ENCODE measurements at regions not wholly inside any gene's neighbourhood (a gene's known extent, or its start where the extent isn't known, plus 50 kb on each side); places are given as distances from the start of the nearest gene placed in this dataset.
"Not testable (repeated sequence)": the region's sequence is repeated elsewhere in the genome, so short reads cannot be mapped to it uniquely, and the experiment has no call there.

GRCh38 chr6:121549736-121550135 is 114.3 kb downstream of the GJA1 start:
- no peak for DNase-seq

- DNase-seq = no peak
These were observed 115.1 kb downstream of the GJA1 start for GRCh38 chr6:121550491-121551010.

DNA sequence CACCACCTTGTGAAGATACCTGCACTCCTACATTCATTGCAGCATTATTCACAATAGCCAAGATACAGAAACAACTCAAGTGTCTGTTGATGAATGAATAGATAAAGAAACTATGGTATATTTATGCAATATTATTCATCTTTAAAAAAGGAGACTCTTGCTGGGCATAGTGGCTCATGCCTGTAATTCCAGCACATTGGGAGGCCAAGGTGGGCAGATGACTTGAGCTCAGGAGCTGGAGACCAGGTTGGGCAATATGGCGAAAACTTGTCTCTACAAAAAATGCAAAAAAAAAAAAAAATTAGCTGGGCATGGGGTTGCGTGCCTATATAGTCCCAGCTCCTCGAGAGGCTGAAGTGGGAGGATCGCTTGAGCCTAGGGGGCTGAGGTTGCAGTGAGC is 119.8 kb downstream of the GJA1 start:
- no peak for DNase-seq

DNA sequence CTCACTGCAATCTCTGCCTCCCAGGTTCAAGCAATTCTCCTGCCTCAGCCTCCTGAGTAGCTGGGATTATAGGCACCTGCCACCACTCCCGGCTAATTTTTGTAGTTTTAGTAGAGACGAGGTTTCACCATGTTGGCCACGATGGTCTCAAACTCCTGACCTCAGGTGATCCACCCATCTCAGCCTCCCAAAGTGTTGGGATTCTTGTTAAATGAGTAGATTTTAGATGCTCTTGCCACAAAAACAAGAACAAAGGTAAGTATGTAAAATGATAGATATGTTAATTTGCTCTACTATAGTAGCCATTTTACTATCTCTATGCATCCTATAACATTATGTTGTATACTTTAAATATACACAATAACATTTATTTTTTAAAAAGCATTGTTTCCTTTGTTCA is 120.7 kb downstream of the GJA1 start:
- DNase-seq = not testable (repeated sequence)

- DNase-seq = no peak
These were observed 121.9 kb downstream of the GJA1 start for GRCh38 chr6:121557146-121557940.

DNA sequence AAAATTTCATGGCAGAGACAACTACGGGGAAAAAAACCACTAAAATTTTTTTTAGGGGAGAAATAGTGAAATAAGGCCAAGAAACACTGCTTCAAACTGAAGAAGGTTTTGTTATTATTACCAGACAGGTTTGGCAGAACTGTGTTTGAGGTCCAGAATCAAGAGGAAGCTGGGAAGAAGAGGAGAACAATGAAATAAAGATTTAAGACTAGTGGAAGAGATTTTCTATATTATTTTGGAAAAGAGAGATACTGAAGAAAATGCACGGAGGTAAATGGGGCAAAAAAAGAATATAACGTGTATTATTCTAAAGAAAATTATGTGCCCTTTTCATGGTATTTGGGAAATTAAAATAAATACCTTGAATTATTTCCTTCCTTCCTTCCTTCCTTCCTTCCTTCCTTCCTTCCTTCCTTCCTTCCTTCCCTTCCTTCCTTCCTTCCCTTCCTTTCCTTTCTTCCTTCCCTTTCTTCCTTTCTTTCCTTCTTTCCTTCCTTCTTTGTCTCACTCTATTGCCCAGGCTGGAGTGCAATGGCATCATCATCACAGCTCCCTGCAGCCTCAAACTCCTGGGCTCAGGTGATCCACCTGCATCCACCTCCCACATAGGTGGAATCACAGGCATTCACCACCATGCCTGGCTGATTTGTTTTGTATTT is 124.3 kb downstream of the GJA1 start:
- DNase-seq = no peak

- DNase-seq = no peak
These were observed 125.0 kb downstream of the GJA1 start for GRCh38 chr6:121560476-121560875.

- no peak for DNase-seq
These were observed 127.8 kb downstream of the GJA1 start for GRCh38 chr6:121563286-121563685.

DNA sequence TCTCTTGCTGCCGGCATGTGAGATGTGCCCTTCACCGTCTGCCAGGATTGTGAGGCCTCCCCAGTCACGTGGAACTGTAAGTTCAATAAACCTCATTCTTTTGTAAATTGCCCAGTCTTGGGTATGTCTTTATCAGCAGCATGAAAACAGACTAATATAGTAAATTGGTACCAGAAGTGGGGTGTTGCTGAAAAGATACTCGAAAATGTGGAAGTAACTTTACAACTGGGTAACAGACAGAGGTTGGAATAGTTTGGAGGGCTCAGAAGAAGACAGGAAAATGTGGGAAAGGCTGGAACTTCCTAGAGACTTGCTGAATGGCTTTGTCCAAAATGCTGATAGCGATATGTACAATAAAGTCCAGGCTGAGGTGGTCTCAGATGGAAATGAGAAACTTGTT is 129.1 kb downstream of the GJA1 start:
- not testable (repeated sequence) for DNase-seq

DNA sequence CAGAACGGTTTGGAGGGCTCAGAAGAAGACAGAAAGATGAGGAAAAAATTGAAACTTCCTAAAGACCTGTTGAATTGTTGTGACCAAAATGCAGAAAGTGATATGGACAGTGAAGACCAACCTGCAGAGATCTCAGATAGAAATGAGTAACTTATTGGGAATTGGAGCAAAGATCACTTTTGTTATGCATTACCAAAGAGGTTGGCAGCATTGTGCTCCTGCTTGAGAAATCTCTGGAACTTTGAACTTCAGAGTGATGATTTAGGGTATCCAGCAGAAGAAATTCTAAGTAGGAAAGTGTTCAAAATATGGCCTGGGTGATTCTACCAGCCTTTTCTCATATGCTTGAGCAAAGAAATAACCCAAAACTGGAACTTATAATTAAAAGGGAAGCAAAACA is 136.0 kb downstream of the GJA1 start:
- DNase-seq = no peak

- no peak for DNase-seq
These were observed 138.0 kb downstream of the GJA1 start for GRCh38 chr6:121573481-121573880.

DNA sequence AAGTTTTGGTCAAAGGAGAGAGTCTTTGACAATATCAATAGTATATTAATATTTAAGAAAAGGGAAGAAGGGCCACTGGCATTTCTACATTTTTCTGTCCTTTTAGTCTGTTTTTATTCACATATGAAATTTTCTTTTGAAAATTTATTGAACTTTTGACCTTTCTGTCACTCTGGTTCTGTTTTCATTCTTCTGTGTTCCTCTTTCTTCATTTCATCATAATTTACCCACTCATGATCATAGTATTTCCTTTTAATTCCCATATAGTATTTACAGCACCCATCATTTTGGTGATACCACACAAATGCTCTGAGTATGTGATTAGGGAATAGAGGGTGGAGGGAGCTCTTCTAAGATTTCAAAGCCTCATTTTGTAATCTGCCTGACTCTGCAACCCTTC is 142.8 kb downstream of the GJA1 start:
- no peak for DNase-seq

- DNase-seq = no peak
These were observed 144.0 kb downstream of the GJA1 start for GRCh38 chr6:121579478-121579877.

DNA sequence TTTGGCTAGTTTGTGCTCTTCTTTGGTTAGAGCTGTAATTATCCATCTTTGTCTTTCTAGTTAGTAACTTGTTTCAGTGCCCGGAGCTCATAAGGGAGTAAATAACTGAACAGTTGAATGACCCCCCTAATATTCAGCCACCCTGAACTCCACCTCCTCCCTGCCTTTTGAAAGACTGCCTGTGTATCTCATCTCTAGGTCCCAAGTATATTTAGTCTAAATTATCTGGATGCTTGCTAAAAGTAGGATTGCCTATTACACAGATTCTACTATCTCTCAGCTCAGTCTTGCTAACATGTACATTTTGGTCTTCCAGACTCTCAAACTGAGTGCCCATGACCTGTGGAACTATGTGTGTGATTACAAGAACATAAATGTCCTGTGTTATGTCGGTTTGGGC is 145.9 kb downstream of the GJA1 start:
- no peak for DNase-seq

DNA sequence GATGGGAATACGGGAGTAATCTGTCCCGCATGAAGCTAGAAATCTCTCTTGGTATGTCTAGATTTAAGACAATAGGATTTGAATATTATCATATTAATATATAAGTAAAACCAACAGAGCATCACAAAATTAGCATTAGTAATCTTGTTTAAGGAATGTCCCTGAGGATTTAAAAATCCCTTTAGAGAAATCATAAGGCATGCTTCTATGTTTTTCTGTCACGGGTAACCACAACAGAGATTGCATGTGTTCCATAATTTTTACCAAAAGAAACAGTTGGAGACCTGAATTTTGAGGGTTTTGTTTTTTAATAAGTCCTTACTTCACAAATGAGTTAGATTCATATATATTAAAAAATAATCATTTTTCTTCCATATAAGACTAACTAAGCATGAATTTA is 146.8 kb downstream of the GJA1 start:
- DNase-seq = no peak

DNA sequence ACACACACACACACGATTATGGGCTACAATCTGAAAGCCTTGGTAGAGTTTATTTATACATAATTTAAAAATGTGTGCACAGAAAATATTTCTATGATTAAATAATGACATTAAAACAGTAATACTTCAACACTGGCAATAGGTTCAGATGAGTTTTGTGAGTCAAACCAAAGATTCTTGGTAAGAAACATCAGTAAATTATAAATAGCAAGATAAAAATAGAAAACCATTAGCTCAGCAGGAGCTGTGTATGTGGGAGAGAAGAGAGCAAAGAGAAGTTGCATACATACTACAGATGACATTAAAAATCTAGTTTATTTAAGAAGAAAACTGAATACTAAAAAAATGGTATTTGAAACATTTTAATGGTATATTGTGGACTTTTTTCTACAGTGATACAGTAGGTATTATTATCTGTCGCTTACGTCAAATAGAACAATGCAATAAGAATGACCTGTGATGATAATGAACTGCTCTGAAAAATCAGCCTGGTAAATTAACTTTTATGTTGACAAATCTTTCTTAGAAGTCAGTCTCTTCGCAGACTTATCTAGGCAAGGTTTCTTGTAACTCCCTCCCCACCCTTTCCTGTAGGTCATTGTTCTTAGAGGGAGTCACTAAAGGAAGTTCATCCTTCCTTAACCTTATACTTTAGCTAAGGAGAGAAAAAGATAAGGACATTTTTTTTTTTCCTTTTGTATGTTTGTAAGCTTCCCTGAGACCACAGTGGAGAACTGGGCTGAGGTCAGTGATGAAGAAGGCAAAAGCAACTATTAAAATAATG is 149.3 kb downstream of the GJA1 start:
- no peak for DNase-seq

GRCh38 chr6:121590438-121590837 is 155.0 kb downstream of the GJA1 start:
- DNase-seq = no peak

- no peak for DNase-seq
These were observed 155.5 kb downstream of the GJA1 start for GRCh38 chr6:121590916-121591315.

GRCh38 chr6:121592261-121592935 is 157.0 kb downstream of the GJA1 start:
- no peak for DNase-seq

- peak; percentile 35 to 76 for DNase-seq
These were observed 157.7 kb downstream of the GJA1 start for GRCh38 chr6:121593011-121593641.

DNA sequence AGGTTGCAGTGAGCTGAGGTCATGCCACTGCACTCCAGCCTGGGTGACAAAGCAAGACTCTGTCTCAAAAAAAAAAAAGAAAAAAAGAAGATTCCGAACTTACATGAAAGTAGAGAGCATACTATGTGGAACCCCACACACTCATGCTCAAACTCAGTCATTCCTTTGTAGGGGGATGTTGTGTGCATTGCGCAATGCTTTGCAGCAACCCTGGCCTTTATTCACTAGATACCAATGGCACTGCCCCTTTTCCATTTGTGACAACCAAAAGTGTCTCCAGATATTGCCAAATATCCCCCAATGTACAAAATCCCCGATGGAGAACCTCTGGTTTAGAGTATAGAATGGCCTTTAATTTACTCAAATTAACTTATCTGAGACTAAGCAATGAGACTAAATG is 158.6 kb downstream of the GJA1 start:
- no peak for DNase-seq

- DNase-seq = no peak
These were observed 160.2 kb downstream of the GJA1 start for GRCh38 chr6:121595646-121596045.

- DNase-seq = no peak
These were observed 161.0 kb downstream of the GJA1 start for GRCh38 chr6:121596441-121596840.

All from NCI-H2081 (cell line).